HG02970 (cell line): ENCODE measurements at regions not wholly inside any gene's neighbourhood (a gene's known extent, or its start where the extent isn't known, plus 50 kb on each side); places are given as distances from the start of the nearest gene placed in this dataset.
"Not testable (repeated sequence)": the region's sequence is repeated elsewhere in the genome, so short reads cannot be mapped to it uniquely, and the experiment has no call there.

ENCODE experiments used
- ATAC-seq: cut with Tn5 transposase; IDR thresholded peaks from one replicate; pipeline ENCODE4 v1.9.1; 2021; ENCODE audit warnings: mild to moderate bottlenecking, moderate library complexity, moderate number of reproducible peaks; ENCODE audit not compliant: unreplicated experiment, low FRiP score

DNA sequence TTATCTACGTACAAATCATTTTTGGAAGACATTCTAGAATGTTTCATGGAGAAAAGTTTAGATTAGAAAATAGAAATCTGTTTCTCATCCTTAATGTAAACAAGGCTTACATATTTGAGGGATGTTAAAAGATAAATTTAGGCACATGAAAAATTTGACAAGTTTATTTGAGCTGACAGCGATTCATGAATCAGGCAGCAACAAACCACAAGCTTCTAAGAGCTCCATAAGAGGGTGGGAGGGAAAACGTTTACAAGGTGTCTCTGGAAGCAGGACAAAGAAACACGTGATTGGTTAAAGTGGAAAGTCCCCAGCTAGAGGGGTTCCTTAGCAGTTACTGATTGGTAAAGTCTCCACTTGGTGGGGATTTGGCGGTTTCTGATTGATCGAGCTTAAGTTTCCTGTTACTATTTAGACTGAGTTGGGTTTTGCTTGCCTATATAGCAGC lies 228.9 kb upstream of the PITRM1 start:
- ATAC-seq, result no peak

DNA sequence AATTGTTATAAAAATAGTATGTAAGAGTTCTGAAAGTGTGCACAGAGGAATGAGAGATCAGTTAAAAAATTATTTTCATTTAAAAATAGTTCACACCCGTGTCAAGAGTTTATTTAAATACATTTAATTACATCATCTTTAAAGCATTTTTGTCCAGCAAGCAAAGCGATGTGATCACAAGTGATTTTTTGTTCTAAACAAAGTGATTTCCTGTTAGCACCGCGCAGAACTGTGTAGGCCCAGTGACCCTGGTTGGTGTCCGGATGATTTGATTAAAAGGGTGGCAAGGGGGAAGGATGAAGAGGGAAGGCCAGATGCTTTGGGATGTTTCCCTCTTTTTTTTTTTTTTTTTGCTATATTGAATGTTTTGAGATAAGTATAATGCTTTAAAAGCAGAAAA lies 227.8 kb upstream of the PITRM1 start:
- ATAC-seq, result no peak

DNA sequence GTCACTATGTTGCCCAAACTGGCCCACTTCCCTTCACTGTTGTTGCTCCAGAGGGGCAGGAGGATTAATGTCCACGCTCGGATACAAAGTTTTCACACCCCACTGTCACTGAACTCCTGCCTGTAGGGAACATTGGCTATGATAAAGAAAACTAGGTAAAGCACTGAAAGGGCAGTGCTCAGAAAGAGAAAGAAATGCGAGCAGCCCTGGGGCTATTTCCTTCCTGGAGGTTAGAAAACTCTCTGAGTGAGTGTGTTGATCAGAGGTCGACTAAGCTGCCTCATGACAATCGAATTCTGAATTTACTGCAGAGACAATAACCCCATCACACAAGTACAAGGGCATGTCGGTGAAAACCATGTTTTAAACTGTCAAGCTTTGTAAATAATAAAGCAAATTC lies 227.2 kb upstream of the PITRM1 start:
- ATAC-seq, result no peak

DNA sequence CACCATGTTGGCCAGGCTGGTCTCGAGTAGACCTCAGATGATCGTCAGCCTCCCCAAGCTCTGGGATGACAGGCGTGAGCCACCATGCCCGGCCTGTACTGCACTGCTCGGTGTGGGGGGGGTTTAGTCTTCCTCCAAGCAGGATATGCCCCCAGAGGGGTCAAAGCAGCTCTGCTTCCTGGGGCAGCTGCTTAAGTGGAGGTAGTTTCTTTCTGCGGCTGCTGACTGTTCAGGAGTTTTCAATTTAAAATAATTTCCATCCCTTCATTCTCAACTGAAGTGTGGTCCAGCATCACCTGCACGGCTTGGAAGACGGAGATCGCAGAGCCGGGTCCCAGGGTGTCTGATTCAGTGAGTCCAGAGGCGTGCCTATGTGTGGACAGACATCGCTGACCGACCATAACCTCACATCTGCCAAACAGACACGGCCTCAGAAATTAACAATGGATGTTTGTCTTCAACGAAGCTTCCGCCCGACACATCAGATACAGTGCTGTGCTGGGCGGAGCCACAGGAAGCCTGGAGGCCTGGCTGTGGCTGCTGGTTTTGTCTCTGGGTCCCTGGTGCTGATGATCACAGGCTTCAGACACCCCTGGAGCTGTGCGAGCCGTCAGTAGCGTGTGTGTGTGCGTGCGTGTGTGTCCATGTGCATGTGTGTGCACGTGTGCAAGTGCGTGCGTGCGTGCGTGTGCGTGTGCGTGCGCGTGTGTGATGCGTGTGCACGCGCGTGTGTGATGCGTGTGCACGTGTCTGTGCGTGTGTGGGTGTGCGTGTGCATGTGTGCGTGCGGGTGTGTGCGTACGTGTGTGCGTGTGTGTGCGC lies 226.5 kb upstream of the PITRM1 start:
- ATAC-seq, result no peak

DNA sequence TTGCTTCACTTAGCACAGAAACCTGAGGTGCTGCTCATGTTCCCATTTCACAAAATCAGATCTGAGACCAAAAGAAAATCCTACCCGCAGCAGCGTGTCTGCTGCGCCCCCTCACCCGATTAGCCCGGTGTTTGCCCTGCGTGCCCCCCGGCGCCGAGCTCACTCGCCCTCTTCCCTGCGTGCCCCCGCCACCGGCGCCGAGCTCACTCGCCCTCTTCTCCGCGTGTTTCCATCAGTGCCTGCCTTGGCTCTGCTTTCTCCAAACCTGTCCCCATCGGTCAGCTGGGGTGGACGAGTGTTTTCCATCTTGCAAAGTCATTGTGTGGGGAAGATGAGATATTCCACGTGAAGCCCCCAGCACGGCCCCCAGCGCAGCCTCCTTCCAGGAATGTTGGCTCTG lies 225.3 kb upstream of the PITRM1 start:
- ATAC-seq, result no peak

DNA sequence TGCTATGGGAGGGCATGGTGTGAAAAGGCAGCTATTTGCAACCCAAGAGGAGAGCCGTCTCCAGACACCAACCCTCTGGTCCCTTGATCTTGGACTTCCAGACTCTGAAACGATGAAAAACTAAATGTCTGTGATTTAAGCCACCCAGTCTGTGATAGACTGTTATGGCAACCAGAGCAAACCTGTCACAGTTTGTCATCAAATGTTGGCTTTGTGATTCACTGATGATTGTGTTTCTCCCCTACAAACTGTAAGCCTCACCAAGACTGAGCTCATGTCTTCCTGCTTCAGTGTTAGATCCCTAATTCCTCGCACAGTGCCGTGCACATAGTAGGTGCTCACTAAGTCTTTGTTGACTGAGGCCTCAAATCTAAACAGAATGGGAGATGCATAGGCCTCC lies 224.6 kb upstream of the PITRM1 start:
- ATAC-seq, result no peak

DNA sequence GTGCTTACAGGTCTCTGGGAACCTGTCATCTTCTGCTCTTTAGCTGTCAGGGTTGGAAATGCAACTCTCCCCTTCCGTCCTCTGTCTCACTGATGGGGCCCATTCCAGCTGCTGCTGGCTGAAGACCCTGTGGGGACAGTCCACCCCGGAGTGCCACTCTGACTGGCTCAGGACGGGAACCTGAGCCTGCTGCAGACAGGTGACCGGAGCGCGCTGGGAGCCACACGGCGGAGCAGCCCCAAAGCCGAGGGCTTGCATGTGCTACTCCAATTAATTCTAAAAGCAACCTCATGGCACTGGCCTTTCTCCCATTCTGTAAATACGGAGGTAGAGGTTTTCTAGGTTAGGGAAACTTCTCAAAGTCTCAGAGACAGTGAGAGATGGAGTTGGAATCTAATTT lies 223.5 kb upstream of the PITRM1 start:
- no peak for ATAC-seq

DNA sequence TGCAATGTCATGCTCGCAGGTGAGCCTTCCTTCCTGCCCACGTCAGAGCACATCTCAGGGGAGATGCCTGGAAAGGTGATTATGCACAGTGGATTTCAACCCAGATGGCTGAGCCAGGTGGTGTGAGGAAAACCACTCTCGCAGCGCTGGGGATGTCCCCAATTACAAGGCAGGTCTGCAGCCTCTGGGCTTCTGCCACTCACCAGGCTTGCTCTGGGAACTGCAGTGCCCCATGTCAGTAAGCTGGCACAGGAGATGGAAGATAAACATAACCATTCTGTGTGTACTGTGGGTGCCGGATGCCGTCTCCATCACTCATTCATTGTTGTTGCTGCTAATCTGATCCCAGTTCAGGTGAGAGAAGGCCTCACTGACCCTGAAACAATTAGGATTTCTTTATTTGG lies 222.9 kb upstream of the PITRM1 start:
- no peak for ATAC-seq

DNA sequence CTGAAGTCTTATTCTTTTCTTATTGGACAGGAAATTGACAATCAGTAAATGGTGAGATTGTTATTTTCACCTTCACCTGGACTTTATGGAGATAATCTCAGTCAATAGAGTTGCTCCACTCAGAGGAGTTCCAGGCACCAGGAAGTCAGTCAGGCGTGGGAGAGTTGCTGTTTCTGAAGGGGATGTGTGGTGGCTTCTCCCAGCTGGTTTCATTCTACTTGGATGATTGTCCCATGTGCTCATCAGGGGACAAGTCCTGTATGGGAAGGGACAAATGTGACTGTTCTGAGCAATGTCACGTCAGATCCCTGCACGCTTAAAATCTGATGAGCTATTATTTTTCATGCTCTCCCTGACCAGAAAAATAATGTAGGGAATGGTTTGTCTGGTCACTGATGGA lies 222.5 kb upstream of the PITRM1 start:
- ATAC-seq, result no peak

DNA sequence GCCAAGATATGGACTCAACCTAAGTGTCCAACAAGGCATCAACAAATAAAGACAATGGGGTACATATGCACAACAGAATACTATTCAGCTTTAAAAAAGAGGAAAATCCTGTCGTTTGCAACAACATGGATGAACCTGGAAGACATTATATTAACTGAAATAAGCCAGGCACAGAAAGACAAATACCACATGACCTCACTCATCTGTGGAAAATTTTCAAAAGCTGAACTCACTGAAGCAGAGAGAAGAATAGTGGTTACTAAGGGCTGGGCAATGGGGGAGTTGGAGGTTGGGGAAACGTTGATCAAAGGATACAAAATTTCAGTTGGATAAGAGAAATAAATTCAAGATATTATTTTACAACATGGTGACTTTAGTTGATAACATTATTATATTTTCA lies 221.4 kb upstream of the PITRM1 start:
- ATAC-seq, result no peak

DNA sequence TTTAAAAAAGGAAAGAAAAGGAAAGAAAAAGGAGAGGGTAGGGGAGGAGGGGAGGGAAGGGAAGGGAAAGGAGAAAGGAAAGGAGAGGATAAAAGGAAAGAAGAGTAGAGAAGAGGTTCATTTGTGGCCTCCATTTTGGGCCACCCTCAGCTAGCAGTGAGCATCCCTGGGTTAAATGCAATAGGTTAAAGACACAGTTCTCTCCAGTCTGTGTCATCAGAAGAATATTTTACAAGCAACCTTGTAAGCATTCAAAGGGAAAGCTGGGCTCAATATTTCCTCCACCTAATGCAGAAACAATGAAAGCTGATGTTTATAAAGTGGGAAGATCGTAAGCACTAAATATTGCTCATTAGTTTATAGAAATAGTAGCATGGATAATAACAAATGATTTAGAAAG lies 219.1 kb upstream of the PITRM1 start:
- no peak for ATAC-seq

DNA sequence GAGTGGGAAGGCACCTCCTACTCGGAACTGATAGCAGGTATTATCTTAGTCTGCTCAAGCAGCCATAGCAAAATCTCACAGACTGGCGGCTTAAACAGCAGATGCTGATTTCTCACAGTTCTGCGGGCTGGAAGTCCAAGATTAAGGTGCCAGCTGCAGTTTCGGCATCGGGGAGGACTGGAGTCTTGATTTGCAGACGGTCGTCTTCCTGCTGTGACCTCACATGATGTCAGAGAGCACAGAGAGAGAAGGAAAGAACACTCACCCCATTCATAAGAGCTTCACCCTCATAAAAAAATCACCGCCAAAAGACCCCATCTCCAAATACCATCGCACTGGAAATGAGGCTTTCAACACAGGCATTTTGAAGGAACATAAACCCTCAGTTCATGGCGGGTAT lies 216.5 kb upstream of the PITRM1 start:
- ATAC-seq, result no peak

DNA sequence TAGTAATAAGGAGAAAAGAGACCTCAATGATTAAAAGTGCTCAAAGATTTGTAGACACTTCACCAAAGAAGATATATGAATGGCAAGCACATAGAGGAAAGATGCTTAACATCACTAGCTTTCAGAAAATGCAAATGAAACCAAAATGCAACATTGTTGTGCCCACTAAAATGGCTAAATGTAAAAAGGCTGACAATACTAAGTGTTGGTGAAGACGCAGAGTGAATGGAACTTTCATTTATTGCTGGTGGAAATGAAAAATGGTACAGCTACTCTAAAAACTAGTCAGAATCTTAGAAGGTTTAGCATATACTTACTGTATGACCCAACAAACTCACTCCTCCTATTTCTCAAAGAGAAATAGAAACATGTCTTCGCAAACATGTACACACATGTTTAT lies 212.9 kb upstream of the PITRM1 start:
- ATAC-seq, result no peak

DNA sequence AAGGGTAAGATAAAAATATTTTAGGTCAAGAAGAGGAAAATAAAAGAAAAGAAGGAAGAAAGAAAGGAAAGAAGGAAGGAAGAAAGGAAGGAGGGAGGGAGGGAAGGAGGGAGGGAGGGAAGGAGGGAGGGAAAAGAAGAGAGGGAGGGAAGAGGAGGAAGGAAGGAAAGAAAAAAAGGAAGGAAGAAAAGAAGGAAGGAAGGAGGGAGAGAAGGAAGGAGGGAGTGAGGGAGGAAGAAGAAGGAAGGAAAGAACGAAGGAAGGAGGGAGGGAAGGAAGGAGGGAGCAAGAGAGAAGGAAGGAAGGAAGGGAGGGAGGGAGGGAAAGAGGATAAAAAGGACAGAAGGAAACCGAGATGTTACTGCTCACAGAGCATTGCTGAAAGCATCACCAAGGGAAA lies 209.5 kb upstream of the PITRM1 start:
- no peak for ATAC-seq

DNA sequence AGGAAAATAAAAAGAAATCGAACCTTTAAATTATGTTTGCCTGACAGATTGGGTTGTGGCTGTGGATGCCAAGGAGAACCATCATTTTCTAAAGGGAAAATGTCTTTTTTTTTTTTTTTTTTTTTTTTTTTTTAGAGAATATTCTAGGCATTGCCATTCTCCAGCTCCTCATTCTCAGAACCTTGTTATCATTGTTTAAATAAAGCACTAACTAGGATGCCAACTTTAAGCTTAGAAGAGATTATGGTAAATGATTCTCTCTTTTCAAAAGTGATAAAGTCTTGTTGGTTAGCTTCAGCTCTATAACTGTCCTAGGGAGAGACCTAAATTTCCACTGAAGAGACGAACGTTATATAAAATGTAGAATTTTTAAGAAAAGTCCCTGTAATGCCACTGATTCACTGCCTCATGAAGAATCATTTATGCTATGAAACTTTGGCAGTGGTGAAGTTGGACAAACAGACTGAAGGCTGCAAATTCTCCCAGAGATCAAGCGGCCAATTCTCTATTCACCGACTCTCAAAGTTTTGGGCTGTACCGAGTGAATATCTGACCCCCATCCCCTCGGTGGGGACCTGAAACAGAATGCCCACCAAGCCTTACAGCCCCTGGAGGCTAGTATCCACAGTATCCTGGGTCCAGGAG lies 207.9 kb upstream of the PITRM1 start:
- ATAC-seq, result no peak

DNA sequence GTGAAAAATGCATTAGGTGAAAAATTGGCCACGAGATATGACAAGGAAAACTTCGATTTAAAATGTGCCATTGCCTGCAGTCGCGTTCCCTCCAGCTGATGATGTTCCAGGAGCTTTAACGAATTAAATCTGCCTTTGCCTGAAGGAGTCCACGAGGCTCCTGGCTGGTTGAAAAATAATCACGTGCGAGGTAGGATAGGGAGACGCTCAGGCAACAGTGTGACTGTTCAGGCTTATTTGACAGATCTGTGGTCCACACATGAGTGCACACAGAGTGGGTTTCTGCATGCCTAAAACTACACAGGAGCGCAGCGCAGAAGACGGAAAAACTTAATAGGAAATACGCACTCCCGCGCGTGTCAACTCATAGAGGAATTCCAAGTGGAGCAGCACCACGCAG lies 204.0 kb upstream of the PITRM1 start:
- no peak for ATAC-seq

DNA sequence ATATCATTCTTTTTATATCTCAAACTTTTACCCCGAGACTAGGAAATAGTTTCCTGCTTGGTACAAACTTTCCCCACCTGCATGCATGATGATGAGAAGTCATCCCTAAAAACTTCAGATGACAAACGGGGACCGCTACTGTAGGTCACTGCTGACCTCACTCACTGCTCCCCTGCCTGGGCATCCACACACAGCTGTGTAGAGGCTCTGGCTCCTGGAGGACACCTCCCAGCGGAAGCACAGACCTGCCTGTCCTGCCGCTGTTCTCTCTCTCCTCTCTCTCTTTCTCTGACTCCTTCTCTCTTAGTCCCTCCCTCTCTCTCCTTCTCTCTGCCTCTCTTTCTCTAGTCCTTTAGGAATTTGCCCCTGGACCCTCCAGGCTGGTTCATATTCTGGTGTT lies 202.9 kb upstream of the PITRM1 start:
- ATAC-seq, result no peak

DNA sequence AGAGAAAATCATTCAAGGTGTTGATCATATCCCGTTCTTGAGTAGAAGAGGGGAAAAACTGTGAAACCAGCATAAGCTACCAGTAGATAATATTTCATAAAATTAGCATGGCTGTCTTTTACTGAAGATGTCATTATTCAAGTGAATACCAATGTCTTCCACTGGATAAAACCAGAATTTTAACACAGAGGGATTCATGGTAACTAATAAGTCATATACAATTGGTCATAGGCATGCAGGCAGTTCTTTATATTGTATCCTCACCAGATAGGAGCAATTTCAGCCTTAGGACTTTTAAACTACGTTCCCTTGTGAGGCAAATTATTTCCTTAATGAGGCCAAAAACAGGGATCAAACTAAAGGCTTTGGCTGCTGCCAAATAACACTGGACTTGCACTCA lies 202.3 kb upstream of the PITRM1 start:
- no peak for ATAC-seq

DNA sequence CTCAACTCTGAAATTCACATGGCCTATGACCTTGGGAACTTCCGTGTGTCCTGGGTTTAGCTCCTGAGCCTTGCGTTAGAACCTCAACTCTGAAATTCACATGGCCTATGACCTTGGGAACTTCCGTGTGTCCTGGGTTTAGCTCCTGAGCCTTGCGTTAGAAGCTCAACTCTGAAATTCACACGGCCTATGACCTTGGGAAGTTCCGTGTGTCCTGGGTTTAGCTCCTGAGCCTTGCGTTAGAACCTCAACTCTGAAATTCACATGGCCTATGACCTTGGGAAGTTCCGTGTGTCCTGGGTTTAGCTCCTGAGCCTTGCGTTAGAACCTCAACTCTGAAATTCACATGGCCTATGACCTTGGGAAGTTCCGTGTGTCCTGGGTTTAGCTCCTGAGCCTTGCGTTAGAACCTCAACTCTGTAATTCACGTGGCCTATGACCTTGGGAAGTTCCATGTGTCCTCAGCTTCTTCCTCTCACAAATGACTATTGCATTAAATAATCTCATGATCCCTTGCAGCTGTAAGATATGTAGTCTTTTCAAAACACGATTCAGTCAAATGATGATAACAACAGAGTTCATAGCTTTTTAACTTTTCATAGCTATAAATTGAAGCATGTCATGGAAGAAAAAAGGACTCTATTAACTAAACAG lies 200.9 kb upstream of the PITRM1 start:
- ATAC-seq, result not testable (repeated sequence)

DNA sequence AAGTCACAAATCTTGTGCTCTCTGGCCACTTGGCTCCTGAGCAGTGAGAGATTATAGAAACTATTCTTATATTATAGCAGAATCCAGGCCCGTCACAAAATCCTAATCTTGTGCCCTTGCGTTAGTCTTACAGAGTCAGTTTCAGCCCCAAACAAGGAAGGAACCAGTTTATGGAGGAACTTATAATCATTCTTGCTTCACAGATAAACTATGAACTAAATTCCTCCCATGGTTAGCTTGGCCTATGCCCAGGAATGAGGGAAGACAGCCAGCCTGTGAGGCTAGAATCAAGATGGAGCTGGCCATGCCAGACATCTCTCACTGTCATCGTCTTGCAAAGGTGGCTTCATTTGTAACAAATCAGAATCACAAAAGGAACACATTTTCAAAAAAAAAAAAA lies 199.7 kb upstream of the PITRM1 start:
- ATAC-seq, result no peak

DNA sequence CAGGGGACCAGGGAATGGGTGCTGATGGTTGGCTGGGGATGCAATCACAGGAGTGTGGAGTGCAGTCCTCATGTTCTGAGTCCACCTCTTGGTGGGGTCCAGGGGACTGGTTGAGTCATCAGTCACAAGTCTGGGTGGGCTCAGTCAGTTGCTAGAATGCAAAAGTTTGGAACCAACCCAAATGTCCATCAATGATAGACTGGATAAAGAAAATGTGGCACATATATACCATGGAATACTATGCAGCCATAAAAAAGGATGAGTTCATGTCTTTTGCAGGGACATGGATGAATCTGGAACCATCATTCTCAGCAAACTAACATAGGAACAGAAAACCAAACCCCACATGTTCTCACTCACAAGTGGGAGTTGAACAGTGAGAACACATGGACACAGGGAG lies 199.0 kb upstream of the PITRM1 start:
- not testable (repeated sequence) for ATAC-seq
